ENCODE measurements at regions not wholly inside any gene's neighbourhood (a gene's known extent, or its start where the extent isn't known, plus 50 kb on each side); places are given as distances from the start of the nearest gene placed in this dataset.

DNA sequence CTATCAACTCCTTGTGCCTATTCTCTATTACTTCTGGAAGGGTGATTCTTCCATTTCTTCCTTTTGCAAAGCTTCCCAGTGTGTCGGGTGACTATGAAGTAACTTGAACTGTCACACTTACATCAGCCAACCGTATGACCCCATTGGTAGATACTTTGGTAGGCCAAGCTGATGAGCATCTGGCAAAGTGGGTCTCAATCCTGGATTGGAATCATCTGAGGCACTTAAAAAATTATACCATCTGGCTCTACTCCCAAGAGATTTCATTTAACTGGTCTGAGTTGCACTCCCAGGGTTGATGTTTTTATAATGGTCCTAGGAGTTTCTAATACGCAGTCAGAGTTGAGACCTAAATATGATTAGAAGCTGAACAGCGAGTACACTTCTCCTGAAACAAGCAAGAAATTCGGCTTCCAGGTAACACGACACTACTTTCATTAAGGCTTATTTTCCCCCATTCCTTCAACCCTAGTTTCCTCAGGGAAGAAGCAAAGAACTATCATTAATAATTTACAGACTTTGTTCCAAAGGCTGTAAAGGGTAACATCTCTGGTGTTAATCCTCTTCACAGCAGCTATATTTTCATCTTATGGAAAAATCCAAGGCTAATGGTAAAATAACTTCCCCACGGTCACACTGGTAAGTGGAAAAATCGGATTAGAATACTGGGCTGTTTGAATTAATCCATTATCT is 76.8 kb downstream of the PDE6H start:
- no TSS peak for BruUV-seq (replicated peaks)
- Histone ChIP-seq H3K4me1 (ENCODE audit: control insufficient read depth, insufficient read depth, low read length) (no peaks in the 10 kb centered on the region), H3K4ac (ENCODE audit: low read depth, low read length) (no peak overlapping the region), H4K20me1 (ENCODE audit: insufficient read depth, low read length) (no peaks in the 10 kb centered on the region), H2BK120ac (ENCODE audit: low read depth, low read length) (no peak overlapping the region), H3K4me2 (ENCODE audit: low read depth, low read length) (no peak overlapping the region), H4K5ac (ENCODE audit: low read depth, low read length) (no peak overlapping the region), H3K18ac (ENCODE audit: low read depth, low read length) (no peak overlapping the region), H2AFZ (replicated peaks; ENCODE audit: low read length, poor library complexity) (no peak overlapping the region), H2BK5ac (ENCODE audit: low read depth, low read length, poor library complexity, severe bottlenecking) (no peak overlapping the region), H3K9me3 (ENCODE audit: control insufficient read depth, insufficient read depth, low read length) (no peaks in the 10 kb centered on the region), H3K27ac (ENCODE audit: insufficient read depth, low read length) (no peak overlapping the region), H3K23ac (ENCODE audit: low read depth, low read length) (no peak overlapping the region), H2BK20ac (ENCODE audit: low read depth, low read length) (no peak overlapping the region), H3K36me3 (ENCODE audit: control insufficient read depth, insufficient read depth, low read length) (no peaks in the 10 kb centered on the region), H2BK15ac (ENCODE audit: low read depth, low read length) (no peak overlapping the region), H3K9ac (ENCODE audit: low read depth, low read length) (no peak overlapping the region), H3K14ac (replicated peaks; ENCODE audit: low read depth, low read length) (no peak overlapping the region), H4K8ac (ENCODE audit: low read depth in 2 of 2, low read length in 2 of 2) (no peak overlapping the region), H2AK9ac (replicated peaks; ENCODE audit: low read depth, low read length, poor library complexity) (no peak overlapping the region), H4K91ac (ENCODE audit: insufficient read depth, low read depth, low read length) (no peak overlapping the region), H2AK5ac (ENCODE audit: low read depth, low read length) (no peak overlapping the region), H3K9me1 (ENCODE audit: insufficient read depth, low read length) (no peaks in the 10 kb centered on the region), H3K56ac (ENCODE audit: extremely low read depth, insufficient read depth, low read length) (no peak overlapping the region), H3K79me1 (ENCODE audit: low read depth in 1 of 2, low read length in 2 of 2) (no peaks in the 10 kb centered on the region), H3K27me3 (ENCODE audit: control insufficient read depth, insufficient read depth, low read length) (no peaks in the 10 kb centered on the region), H3K4me3 (ENCODE audit: insufficient read depth, low read depth, low read length) (no peak overlapping the region)
- ChIA-PET POLR2A (ENCODE audit: unreplicated experiment) (no interaction called here), CTCF (interaction anchor here (0.7 kb wide), 1 partner anchor 41 kb away, joined by 3 read pairs; no protein-coding TSS in a partner anchor)
- in situ Hi-C loops (cut with MboI; ENCODE audit: low sequenced_read_pairs): no loop called here
- WGBS, 2 experiments (ENCODE audit: extremely low coverage in 2 of 2, insufficient read length in 1 of 2): no CpG with 5 or more reads among the region's 8 CpGs
- TF ChIP-seq CEBPB (IDR thresholded peaks at IDR 0.05; ENCODE audit: low read depth, low read length): no peak
- no peak for TF ChIP-seq RAD21 (IDR thresholded peaks at IDR 0.05; ENCODE audit: low read length)
- no peak for TF ChIP-seq NFE2L2 (IDR thresholded peaks at IDR 0.05; ENCODE audit: low read depth, low read length)
- no peak for TF ChIP-seq BHLHE40 (IDR thresholded peaks at IDR 0.05; ENCODE audit: low read depth, low read length)
- no peak for TF ChIP-seq POLR2A (IDR thresholded peaks at IDR 0.05; ENCODE audit: low read depth, low read length)
- TF ChIP-seq, protein P1, sequence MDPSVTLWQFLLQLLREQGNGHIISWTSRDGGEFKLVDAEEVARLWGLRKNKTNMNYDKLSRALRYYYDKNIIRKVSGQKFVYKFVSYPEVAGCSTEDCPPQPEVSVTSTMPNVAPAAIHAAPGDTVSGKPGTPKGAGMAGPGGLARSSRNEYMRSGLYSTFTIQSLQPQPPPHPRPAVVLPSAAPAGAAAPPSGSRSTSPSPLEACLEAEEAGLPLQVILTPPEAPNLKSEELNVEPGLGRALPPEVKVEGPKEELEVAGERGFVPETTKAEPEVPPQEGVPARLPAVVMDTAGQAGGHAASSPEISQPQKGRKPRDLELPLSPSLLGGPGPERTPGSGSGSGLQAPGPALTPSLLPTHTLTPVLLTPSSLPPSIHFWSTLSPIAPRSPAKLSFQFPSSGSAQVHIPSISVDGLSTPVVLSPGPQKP (IDR thresholded peaks at IDR 0.05; ENCODE audit: borderline replicate concordance, low read depth, low read length): no peak
- no peak for TF ChIP-seq CHD1 (IDR thresholded peaks at IDR 0.05; ENCODE audit: low read depth, low read length)
- no peak for TF ChIP-seq RCOR1 (IDR thresholded peaks at IDR 0.05; ENCODE audit: insufficient replicate concordance, low read length)
- no peak for TF ChIP-seq MAFK (IDR thresholded peaks at IDR 0.05; ENCODE audit: low read depth, low read length)
- TF ChIP-seq, protein P2, sequence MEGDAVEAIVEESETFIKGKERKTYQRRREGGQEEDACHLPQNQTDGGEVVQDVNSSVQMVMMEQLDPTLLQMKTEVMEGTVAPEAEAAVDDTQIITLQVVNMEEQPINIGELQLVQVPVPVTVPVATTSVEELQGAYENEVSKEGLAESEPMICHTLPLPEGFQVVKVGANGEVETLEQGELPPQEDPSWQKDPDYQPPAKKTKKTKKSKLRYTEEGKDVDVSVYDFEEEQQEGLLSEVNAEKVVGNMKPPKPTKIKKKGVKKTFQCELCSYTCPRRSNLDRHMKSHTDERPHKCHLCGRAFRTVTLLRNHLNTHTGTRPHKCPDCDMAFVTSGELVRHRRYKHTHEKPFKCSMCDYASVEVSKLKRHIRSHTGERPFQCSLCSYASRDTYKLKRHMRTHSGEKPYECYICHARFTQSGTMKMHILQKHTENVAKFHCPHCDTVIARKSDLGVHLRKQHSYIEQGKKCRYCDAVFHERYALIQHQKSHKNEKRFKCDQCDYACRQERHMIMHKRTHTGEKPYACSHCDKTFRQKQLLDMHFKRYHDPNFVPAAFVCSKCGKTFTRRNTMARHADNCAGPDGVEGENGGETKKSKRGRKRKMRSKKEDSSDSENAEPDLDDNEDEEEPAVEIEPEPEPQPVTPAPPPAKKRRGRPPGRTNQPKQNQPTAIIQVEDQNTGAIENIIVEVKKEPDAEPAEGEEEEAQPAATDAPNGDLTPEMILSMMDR (conservative IDR thresholded peaks at IDR 0.05; ENCODE audit: low read depth, low read length): no peak
- TF ChIP-seq RFX5 (IDR thresholded peaks at IDR 0.05; ENCODE audit: low read depth, low read length): no peak
- TF ChIP-seq SMC3 (IDR thresholded peaks at IDR 0.05; ENCODE audit: low read depth, low read length): no peak
- TF ChIP-seq, protein P3, sequence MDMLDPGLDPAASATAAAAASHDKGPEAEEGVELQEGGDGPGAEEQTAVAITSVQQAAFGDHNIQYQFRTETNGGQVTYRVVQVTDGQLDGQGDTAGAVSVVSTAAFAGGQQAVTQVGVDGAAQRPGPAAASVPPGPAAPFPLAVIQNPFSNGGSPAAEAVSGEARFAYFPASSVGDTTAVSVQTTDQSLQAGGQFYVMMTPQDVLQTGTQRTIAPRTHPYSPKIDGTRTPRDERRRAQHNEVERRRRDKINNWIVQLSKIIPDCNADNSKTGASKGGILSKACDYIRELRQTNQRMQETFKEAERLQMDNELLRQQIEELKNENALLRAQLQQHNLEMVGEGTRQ (IDR thresholded peaks at IDR 0.05; ENCODE audit: low read depth, low read length): no peak
- TF ChIP-seq FOS (IDR thresholded peaks at IDR 0.05; ENCODE audit: low read depth, low read length): no peak
- TF ChIP-seq MXI1 (IDR thresholded peaks at IDR 0.05; ENCODE audit: borderline replicate concordance, low read depth, low read length): no peak
- no peak for TF ChIP-seq MAZ (IDR thresholded peaks at IDR 0.05; ENCODE audit: borderline replicate concordance, low read depth, low read length)
- intact Hi-C loops (cut with micrococcal nuclease): no loop called here
- ATAC-seq (ENCODE audit: low read depth): no peak
- DNase-seq: no peak
- dilution Hi-C loops (cut with HindIII; ENCODE audit: low sequenced_read_pairs, unreplicated experiment): no loop called here
